Stimulated activated CD8-positive, alpha-beta memory T cell treated with anti-CD3 and anti-CD28 coated beads, Interleukin-15, amount 100 ng/mL, for 4 hours (primary cell): ENCODE measurements at regions not wholly inside any gene's neighbourhood (a gene's known extent, or its start where the extent isn't known, plus 50 kb on each side); places are given as distances from the start of the nearest gene placed in this dataset.

ENCODE experiments used
- DNase-seq, 2 donors: peaks; one replicate each; pipeline ENCODE4 v3.0.0-alpha.2; 2020; ENCODE audit warnings: low read depth in 2 of 2

DNA sequence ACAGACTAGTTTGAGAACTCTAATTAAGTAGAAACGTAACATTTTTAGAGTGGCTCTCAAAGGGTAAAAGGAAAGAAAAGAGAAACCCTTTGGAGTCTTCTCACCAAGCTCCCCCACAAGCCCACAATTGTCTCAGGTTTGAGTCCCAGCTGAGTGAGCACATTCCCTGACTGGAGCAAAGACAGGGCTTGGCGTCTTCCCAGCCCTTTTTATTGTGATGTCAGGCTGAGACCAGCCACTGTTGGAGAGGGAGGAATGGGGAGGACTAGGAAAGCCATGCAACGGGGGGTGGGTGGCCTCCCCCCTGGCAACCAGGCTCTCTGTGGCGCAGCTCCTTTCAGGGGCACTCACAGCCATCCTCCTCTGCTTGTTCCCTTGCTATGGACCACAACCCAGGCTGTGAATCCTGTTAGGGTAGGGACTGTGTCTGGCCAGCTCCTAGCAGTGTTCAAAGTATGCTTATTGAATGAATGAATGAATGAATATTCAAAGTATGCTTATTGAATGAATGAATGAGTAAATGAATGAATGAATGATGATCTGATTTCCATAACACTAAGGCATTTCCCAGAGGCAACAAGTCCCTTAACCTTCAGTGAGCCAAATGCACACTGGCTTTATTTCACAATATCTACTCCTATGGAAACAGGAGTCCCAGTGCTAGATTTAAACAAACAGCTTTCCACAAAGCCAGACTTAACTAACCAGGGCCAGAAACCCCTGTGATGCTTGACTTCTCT lies 413.3 kb downstream of the MID1IP1 start:
- DNase-seq = no peak

DNA sequence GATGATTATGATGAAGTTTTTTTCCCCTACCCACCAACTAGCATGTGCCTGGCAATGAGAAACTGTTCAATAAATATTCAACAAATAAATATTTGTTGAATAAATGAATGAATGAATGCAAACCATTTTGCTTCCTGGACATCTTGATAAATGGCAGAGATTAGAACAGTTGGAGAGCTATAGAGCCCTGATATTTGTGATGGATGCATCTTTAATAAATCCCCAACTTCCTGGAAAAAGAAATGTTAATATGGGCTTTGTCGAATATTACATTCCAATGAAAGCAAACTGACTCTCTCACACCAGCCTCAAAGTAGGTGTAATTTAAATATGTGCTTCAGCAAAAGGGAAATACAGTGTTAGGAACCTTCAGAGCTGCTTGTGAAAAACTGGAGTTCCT lies 419.7 kb downstream of the MID1IP1 start:
- DNase-seq = no peak

DNA sequence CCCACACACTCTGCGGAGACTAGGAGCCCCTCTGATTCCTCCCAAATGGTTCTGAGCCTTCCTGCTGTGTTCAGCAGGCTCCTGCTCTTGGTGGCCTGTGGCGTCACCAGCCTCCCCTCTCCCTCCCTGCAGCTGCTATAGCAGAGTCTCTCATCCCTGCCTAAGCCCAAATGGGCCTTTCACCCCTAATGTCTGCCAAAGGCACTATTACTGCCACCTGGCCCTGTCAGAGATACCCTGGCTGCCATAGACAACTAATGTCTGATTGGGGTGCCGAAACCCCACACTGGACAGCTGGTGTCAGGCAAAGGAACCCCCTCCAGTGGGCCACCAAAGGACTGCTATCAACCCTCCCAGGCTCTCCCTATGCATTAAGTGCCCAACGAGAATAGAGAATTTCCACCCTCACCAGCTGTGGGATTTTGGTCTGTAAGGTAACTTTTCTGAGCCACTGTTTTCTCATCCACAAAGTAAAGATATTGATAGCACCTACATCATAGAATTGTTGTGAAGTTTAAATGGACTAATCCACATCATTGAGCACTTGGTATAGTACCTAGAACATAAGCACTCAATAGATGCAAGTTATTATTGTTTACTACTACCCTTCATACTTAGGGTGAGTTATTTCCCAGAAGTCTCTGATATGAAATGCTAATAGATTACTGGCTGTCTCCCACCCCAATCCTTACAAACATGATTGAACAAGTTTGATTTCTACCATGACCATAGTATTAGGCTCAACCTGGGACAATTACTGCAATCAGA lies 421.3 kb downstream of the MID1IP1 start:
- no peak for DNase-seq

DNA sequence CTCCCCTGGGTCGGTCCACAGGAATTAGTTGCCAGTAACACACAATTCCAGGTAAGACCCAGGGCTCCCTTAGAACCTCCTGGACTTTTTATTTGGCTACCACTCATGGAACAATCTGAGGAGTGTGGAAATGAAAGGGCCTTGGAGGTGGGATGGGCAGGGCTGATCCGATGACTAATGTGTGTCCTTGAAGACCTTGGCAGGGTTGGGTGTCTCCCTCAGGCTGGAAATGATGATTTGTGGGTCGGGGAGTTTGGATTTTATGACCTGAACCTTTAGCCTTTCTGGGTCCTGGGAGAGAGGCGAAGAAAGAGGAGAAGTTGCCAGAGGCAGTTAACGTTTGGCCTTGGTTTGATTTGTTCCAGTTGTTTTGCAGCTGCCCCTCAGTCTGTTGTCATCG lies 425.0 kb downstream of the MID1IP1 start:
- DNase-seq = no peak

DNA sequence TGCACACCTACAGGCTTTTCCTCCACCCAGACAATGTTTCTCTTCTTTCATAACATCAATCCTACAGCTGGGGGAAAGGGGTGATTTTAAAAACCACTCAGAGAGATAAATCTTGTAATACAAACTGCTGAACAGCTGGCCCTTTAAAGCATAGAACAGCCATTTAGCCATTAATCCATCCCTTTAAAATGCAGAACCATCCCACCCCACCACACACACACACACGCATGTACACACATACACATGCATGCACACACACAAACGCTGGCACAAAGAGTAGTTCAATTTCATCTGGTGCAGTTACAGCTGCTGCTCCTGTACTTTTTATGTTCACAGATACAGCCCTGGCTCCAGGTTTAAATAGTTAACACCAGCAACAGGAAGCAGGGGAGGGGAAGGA lies 426.1 kb downstream of the MID1IP1 start:
- no peak for DNase-seq

DNA sequence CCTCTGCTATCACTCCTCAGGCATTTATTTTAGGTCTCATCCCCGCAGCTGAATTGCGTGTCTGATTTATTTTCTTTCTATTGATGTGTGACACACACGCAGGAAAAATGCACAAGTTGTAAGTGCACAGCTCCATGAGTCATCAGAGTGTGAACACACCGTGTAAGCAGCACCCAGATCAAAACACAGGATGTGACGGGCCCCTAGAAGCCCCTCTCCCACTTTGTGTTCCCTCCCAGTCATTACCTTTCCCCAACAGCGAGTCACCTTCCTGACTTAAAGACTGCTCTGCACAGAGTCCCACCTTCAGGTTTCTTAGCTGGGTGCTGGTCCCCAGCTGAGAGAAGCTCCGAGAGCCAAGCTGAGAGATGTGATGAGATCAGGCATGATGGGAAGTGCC lies 436.7 kb downstream of the MID1IP1 start:
- DNase-seq = no peak

DNA sequence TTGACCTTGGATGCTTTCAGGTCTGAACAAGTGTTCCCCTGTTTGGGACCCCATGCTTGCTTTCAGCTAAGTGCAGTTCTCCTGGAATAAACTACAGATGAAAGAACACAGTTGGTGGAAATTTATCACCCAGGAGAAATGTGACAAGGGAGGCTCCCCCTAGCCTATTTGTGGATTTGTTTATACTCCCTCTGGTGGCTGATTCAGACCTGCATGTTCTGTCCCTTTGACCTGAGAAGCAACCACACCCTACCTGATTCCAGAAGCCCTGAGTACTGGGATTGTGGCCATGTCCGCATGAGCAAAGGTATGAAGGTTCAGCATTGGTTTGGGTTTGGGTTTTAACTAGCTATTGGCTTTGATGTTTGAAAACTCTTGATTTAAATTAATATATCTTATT lies 440.9 kb downstream of the MID1IP1 start:
- DNase-seq = no peak

DNA sequence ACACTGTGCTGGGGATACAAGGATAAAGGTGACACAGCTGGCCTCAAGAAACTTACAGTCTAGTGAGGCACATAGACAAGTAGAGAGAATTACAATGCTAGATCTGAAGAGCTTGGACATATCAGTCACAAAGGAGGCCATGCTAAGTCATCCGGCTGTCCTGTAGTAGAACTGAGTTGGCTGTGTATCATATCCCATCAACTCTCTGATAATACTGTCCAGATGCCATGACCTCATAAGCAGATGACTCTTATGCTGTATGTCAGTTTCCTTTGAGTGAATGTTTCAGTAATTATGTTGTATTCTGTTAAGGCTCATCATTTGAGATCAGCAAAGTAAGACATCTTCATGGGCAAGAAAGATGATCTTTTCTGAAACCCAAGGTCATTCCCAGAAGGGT lies 442.9 kb downstream of the MID1IP1 start:
- no peak for DNase-seq

DNA sequence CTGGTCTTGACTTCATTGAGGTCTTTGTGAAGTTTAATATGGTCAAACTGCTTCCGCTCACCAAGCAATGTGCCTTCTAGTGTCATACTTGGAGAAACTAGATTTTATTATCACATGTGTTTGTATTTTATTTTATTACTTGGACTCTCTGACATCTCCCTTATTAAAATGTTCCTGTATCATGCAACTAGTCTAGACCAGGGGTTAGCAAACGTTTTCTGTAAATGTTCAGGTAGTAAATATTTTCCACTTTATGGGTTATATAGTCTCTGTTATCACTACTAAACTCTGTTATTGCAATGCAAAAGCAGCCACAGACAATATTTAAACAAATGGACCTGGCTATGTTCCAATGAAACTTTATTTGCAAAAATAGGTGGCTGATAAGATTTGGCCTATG lies 443.8 kb downstream of the MID1IP1 start:
- no peak for DNase-seq

DNA sequence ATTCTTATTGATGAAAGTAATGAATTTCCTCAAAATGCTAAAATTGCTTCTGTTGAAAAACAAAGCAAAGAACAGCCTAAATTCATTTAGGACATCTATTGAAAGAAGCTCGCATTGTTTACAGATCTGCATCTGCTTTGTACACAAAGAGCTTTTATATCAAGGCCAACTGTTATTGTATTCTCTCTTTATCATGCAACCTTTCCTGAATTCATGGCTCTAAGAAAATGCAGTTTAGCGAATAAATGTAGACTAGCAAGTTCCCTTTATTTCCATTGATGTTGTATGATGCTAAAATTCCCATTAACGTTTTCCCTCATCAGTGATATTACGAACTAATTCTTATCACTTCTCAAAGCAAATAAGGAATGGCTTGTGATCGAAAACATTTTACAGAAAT lies 446.3 kb downstream of the MID1IP1 start:
- no peak for DNase-seq

DNA sequence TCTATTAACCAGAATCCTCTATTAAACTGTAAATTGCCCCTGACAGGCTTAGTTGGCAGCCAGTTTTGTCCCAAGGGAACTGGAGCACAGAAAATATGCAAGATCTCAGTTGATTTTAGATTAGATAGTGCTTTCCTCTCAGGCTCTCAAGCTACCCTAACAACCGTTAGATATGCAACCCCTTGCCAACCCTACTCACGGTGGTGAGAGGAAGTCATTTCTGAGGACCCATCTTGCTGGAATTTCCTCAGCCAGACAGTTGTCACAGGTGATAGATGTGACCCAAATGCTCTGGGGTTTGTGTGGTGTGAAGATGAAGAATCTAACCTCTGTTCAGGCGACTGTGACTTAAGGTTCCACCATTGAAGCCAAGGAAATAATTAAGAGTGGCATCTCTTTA lies 447.1 kb downstream of the MID1IP1 start:
- no peak for DNase-seq

DNA sequence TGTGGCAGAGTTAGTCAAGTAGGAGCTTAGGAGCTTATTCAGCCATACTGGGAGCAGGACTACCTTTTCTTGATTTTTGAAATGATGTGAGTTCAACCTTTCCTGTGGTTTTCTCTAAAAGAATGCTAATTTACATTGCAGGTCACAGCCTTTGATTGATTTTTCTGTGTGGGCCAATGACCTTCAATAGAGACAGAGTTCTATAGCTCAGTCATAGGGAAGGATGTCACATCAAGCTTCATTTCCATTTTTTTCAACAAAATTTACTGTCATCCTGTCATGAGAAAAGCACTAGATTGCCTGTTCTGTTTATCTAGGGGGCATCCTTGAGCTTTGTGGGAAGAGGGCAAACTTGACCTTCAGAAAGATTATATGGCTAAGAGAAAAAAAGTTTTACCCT lies 448.7 kb downstream of the MID1IP1 start:
- DNase-seq = no peak

DNA sequence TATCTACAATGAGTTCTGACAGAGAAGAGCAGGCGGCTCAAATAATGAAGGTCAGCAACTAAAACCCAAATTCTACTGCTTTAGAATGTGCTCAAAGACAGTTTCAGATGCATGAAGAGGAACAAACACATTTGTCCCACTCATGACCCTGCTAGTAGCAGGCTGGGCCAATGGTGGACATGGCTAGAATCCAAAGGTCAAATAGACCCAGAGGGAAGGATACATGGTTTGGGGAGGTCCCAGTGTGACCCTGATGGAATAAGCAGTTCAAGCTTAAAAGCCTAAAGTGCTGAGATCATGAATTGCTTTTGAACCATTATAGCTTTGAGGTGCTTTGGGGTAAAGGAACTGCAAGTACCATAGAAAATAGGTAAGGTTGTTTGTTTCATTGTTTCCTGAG lies 450.7 kb downstream of the MID1IP1 start:
- no peak for DNase-seq

DNA sequence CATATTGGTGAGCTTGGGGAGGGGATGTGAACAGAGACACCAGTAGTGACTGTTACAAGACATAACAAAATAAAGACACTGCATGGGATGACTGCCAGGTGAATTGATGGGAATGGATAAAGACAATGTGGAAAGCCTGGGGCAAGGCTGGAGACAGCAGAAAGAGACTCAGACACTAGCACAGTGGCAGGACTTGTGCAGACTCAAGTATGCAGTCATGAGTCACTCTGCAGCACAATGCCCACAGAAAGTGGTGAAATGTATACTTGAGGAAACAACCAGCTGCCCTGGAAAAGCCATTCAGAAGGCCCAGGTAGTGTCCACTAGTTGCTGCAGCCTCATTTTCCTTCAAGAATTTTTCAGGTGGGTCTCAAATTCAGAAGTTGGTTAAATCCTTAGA lies 452.3 kb downstream of the MID1IP1 start:
- no peak for DNase-seq

DNA sequence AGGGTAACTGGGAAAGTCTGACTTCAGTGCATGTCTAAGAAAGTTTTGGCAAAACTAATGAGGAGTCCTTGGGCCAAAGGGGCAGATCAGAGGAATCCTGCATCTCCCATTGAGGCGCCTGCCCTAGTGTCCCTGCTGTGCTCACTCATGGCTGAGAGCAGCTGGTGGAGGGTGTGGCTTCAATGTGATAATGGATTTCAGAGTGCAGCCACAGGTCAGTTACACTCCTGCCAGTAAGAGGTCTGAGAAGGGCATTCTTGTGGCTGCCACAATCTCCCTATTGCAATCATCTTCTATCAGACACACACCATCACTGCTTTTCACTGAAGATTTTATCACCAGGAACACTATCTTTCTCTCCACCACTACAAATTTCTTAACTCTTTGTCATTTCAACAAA lies 457.1 kb downstream of the MID1IP1 start:
- no peak for DNase-seq

DNA sequence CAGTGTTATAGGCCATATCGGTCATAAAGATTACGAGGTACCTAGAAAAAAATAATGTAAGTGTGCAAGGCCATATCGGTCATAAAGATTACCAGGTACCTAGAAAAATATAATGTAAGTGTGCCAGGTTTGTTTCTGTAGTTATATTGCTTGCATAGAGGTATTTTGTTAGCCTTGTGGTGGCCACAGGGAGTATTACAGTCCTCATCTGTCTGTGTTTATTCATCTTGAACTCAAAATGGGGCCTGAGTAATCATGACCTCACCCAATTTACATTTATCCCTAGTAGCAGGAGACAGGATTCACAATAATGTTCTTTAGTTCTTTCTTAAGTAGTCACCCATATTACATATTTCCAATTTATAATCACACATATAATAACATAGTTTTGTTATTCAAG lies 459.7 kb downstream of the MID1IP1 start:
- no peak for DNase-seq

DNA sequence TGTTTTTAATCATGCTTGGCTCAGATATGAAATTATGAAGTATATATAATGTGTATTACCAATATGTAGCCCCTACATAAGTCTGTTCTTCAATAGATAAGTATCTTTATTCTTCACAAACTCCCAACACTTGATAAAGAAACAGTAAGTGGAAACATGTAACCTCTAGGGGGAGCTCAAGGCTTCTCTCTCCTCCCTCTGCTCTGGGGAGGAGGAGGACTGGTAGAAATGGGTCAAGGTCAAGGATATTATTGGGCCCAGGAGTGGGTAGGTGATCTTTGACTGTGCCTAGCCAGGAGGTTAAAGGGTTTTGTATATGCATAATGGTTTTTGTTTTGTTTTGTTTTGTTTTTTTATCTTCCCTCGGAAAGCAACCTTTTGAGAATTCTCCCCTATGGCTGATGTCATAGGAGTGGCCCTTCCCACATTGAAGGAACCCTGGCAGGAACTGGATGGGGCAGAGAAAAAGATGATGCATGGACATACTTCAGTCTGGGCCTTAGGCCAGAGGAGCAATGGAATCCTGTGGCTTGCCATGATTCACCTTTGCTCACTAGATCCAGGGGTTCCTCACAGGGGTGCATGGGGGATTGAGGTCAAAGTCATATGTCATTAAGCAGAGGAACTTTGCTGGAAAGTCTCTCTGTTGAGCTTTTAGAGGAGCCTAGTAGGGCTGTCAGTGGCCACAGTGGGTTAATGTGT lies 460.3 kb downstream of the MID1IP1 start:
- DNase-seq = no peak

DNA sequence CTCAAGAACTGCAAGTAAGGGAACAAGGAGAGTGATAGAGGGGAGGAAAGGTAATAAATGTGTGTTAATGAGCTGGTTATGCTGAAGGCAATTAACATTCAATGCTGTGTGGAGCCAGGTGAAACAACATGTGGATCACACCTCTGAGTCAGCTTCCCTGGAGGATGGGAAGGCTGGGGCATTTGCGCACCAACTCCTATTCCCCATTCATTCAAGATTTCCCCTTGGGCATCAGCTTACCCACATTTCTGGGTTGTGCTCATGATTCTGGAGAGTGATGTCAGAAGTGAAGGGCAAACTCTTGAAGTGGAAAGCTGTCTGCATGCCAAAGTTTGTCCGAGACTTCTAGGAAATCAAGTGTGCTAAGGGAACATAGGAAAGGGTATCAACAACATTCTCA lies 461.4 kb downstream of the MID1IP1 start:
- DNase-seq = no peak

DNA sequence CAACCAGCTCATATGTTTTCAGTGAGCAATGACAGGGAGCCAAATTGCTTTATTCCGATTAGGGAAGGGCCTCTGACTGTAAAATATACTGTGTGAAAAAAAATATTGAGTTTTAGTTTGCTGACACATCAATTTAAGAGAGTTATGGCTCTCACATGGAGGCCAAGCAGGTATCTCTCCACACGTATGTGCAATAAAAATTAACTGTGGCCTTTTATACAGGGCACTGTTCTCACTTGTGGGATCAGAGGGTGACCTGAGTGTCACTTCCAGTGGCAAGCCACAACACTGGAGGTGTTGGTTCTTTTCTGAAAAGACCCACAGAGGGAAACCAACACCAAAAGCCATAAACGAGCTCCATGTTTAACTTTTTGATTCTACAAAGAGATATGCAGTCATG lies 462.8 kb downstream of the MID1IP1 start:
- DNase-seq = no peak

DNA sequence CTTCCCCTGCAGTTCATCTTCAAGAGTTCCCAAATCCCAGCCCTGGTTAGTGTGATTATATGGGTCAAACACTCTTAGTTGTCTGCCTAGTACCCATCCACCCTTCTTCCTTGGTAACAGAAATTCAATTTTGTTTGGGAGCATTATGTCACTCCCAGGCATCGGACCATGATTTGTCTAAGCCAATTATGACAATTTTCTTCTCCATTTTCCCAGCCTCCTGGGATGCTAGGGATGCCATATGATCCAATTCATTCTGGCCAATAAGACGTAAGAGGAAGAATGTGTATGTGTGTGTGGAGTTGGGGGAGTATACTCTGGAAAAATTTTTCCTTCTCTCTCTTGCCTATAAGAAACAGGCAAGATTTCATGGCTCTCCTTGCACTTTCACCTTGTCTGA lies 465.9 kb downstream of the MID1IP1 start:
- no peak for DNase-seq

DNA sequence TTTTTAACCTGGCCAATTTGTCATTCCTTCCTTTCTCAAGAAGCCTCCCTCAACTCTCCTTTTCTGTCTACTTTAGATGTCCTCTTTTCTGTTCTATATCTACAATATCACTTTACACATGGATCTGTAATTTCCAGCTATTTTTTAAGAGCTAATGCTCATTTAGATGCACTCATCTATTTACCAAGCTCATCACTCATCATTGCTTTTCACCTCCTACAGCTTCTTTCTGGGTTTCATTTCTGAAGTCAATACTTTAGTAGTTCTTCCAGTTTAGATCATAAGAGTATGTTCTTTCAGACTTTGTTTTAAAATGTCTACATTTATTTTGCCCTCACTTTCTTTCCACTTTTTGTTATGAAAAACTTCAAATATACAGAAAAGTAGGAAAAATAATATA lies 466.9 kb downstream of the MID1IP1 start:
- DNase-seq = no peak

DNA sequence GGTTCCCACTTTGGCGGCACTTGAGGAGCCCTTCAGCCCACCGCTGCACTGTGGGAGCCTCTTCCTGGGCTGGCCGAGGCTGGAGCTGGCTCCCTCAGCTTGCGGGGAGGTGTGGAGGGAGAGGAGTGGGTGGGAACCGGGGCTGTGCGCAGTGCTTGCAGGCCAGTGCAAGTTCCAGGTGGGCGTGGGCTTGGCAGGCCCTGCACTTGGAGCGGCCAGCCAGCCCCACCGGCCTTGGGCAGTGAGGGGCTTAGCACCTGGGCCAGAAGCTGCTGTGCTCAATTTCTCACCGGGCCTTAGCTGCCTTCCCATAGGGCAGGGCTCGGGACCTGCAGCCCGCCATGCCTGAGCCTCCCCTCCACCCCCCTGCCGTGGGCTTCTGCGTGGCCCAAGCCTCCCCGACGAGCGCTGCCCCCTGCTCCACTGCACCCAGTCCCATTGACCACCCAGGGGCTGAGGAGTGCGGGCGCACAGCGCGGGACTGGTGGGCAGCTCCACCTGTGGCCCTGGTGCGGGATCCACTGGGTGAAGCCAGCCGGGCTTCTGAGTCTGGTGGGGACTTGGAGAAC lies 474.3 kb downstream of the MID1IP1 start:
- no peak for DNase-seq
